Activated naive CD4-positive, alpha-beta T cell treated with Interleukin-2 at 50 U/mL for 16 hours (primary cell): ENCODE measurements at regions not wholly inside any gene's neighbourhood (a gene's known extent, or its start where the extent isn't known, plus 50 kb on each side); places are given as distances from the start of the nearest gene placed in this dataset.

ENCODE experiments used
- DNase-seq: peaks from one replicate; pipeline ENCODE4 v3.0.0-alpha.2; 2020

- DNase-seq = no peak
These were observed 529.4 kb upstream of the CXADR start for GRCh38 chr21:16983420-16983819.

- no peak for DNase-seq
These were observed 520.4 kb upstream of the CXADR start for GRCh38 chr21:16992448-16992847.

GRCh38 chr21:16993416-16994038, 519.3 kb upstream of the CXADR start:
- DNase-seq = no peak

- no peak for DNase-seq
These were observed 510.1 kb upstream of the CXADR start for GRCh38 chr21:17002594-17003257.

- DNase-seq = no peak
These were observed 509.6 kb upstream of the CXADR start for GRCh38 chr21:17003258-17003615.

GRCh38 chr21:17003763-17004373, 509.0 kb upstream of the CXADR start:
- no peak for DNase-seq

- no peak for DNase-seq
These were observed 480.6 kb upstream of the CXADR start for GRCh38 chr21:17032141-17032655.

- no peak for DNase-seq
These were observed 468.1 kb upstream of the CXADR start for GRCh38 chr21:17044696-17045095.

- no peak for DNase-seq
These were observed 467.5 kb upstream of the CXADR start for GRCh38 chr21:17045214-17045853.

GRCh38 chr21:17048974-17049373, 463.9 kb upstream of the CXADR start:
- no peak for DNase-seq

- DNase-seq = no peak
These were observed 462.7 kb upstream of the CXADR start for GRCh38 chr21:17050156-17050555.

- no peak for DNase-seq
These were observed 462.2 kb upstream of the CXADR start for GRCh38 chr21:17050646-17051045.

- DNase-seq = no peak
These were observed 461.8 kb upstream of the CXADR start for GRCh38 chr21:17051054-17051453.

- no peak for DNase-seq
These were observed 459.5 kb upstream of the CXADR start for GRCh38 chr21:17053321-17053720.

GRCh38 chr21:17059936-17060335, 452.9 kb upstream of the CXADR start:
- DNase-seq = no peak

GRCh38 chr21:17066006-17066405, 446.8 kb upstream of the CXADR start:
- no peak for DNase-seq

GRCh38 chr21:17071093-17071492, 441.8 kb upstream of the CXADR start:
- no peak for DNase-seq

- no peak for DNase-seq
These were observed 431.6 kb upstream of the CXADR start for GRCh38 chr21:17081193-17081592.

GRCh38 chr21:17082843-17083483, 429.9 kb upstream of the CXADR start:
- DNase-seq = no peak

- DNase-seq = no peak
These were observed 427.1 kb upstream of the CXADR start for GRCh38 chr21:17085707-17086106.

GRCh38 chr21:17088500-17088899, 424.3 kb upstream of the CXADR start:
- DNase-seq = no peak

GRCh38 chr21:17089091-17089491, 423.8 kb upstream of the CXADR start:
- DNase-seq = no peak

GRCh38 chr21:17101696-17102095, 411.1 kb upstream of the CXADR start:
- DNase-seq = no peak
